ENCODE measurements at regions not wholly inside any gene's neighbourhood (a gene's known extent, or its start where the extent isn't known, plus 50 kb on each side); places are given as distances from the start of the nearest gene placed in this dataset.

GRCh38 chr6:71491844-71492243 lies 203.2 kb downstream of the OGFRL1 start:
- no peak overlapping the region for H3K4me3 ChIP-seq (ENCODE audit: low read length)
- TF ChIP-seq ZNF274 (IDR thresholded peaks at IDR 0.05; ENCODE audit: low read depth, low read length) = no peak

GRCh38 chr6:71492668-71493067 lies 204.1 kb downstream of the OGFRL1 start:
- no peak for TF ChIP-seq ZNF274 (IDR thresholded peaks at IDR 0.05; ENCODE audit: low read depth, low read length)
- H3K4me3 ChIP-seq (ENCODE audit: low read length) = no peak overlapping the region

DNA sequence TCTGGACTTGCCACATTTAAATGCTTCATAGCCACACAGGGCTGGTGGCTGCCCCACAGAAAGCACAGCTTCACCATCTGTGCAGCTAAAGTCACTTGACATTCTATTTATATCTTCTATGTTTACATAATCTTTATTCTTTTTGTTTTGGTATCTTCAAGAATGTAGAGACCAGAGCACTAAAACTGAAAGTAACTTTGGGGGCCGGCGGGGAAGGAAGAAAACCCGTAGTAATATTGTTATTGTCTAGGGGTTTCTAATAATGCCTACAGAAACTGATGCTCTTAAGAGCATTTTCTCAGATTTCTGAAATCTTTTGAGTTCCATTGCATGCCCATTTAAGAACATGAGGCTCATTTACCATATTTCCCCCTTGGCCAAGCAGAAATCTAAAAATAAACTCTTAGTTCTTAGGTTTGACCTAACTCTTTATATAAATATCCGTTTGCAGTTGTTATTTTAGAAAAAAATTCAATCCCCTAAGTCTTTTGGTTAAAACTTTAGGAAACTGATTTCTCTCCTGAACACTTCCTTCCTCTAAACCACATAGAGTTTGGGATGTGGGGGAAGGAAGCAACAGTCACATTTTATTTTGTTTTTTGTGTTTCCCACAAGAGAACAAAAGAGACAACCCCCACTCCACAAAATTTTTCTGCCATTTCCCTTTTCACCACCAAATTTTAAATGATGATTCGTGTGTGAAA lies 207.6 kb downstream of the OGFRL1 start:
- TF ChIP-seq ZNF274 (IDR thresholded peaks at IDR 0.05; ENCODE audit: low read depth, low read length) = no peak
- no peak overlapping the region for H3K4me3 ChIP-seq (ENCODE audit: low read length)

DNA sequence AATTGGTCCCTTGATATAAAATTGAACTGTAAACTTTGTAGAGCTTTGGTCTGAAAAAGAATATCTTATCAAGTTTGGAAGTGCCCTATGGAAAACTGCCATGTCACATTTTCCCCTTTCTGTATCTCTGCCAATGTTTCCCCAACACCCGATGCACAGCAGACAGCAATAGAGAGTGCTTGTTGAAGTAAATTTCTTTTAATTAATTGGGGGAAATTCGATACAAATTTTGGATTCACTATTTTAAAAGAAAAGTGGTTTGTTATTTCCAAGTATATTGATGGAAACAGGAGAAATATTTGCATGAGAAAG lies 208.1 kb downstream of the OGFRL1 start:
- no peak overlapping the region for H3K4me3 ChIP-seq (ENCODE audit: low read length)
- no peak for TF ChIP-seq ZNF274 (IDR thresholded peaks at IDR 0.05; ENCODE audit: low read depth, low read length)

GRCh38 chr6:71498638-71499037 lies 210.0 kb downstream of the OGFRL1 start:
- TF ChIP-seq ZNF274 (IDR thresholded peaks at IDR 0.05; ENCODE audit: low read depth, low read length) = no peak
- no peak overlapping the region for H3K4me3 ChIP-seq (ENCODE audit: low read length)

DNA sequence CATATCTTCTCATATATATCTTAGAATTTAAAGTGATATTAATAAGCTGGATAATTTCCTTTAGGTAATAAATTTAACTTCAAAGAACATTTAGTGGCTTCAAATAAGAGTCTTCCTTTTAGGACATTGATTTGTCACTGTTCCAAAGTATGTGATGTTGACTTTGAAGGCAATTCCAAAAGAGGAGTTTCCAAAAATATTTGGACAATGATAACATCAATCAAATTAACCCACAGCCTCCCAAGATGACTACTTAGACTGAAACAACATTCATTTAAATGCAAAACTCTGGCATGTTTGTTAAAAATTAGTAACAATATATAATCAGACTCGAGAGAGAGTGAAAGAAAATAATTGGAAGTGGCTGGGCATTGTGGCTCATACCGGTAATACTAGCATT lies 211.1 kb downstream of the OGFRL1 start:
- no peak for TF ChIP-seq ZNF274 (IDR thresholded peaks at IDR 0.05; ENCODE audit: low read depth, low read length)
- no peak overlapping the region for H3K4me3 ChIP-seq (ENCODE audit: low read length)

DNA sequence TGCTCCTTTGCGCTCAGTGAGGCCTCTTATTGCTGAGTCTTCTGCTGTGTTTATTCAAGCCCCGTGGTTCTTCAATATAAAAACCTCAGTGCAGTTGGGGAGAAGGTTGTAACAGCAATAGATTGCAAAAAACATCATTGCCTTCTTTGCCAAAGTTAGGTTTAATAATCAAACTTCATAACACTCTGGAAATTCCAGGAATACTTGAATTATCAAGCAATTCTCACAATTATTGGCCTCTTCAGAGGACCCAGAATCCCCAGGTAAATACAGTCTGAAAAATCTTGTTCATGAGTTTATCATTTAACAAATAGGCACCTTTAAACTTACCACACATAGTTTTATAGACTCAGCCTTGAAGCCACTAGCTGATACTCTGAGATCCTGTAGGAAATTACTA lies 213.6 kb downstream of the OGFRL1 start:
- no peak for TF ChIP-seq ZNF274 (IDR thresholded peaks at IDR 0.05; ENCODE audit: low read depth, low read length)
- no peak overlapping the region for H3K4me3 ChIP-seq (ENCODE audit: low read length)

DNA sequence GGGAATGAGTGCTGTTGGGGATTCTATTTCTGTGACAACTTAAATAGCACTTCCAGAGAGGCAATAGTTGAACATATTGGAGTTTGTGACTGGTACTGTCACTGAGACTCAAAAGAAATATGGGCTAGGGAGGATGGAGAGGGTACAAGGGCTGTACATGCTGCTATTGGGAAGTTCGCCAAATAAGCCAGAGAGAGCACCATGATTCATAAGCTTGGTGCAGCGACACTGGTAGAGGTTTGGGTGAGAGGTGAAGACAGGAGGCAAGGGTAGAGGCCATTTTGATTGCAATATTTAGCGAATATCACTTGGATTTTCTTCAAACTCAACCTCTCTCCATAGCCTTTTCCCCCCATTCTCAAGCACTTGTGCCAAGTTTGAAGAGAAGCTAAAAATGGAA lies 214.3 kb downstream of the OGFRL1 start:
- no peak for TF ChIP-seq ZNF274 (IDR thresholded peaks at IDR 0.05; ENCODE audit: low read depth, low read length)
- no peak overlapping the region for H3K4me3 ChIP-seq (ENCODE audit: low read length)

DNA sequence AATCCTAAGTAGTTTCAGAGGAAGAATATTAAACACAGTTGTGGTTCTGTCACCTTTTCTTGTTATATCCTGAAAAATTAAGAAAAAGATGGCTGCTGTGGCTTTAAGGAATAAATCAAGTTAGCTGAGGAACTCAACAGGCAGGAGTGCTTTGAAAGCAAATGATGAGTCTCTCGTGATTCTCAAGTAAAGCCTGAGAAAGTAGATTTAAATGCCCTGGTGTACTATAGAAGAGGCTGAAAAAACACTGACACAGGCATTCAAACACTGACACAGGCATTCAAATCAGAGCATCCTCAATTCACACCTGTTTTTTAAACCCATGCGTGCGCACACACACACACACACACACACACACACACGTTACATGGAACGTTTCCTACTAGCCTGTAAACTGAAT lies 218.6 kb downstream of the OGFRL1 start:
- H3K4me3 ChIP-seq (ENCODE audit: low read length) = no peak overlapping the region
- TF ChIP-seq ZNF274 (IDR thresholded peaks at IDR 0.05; ENCODE audit: low read depth, low read length) = no peak

- no peak overlapping the region for H3K4me3 ChIP-seq (ENCODE audit: low read length)
- no peak for TF ChIP-seq ZNF274 (IDR thresholded peaks at IDR 0.05; ENCODE audit: low read depth, low read length)
Measured at GRCh38 chr6:71509191-71510005, 220.8 kb downstream of the OGFRL1 start.

DNA sequence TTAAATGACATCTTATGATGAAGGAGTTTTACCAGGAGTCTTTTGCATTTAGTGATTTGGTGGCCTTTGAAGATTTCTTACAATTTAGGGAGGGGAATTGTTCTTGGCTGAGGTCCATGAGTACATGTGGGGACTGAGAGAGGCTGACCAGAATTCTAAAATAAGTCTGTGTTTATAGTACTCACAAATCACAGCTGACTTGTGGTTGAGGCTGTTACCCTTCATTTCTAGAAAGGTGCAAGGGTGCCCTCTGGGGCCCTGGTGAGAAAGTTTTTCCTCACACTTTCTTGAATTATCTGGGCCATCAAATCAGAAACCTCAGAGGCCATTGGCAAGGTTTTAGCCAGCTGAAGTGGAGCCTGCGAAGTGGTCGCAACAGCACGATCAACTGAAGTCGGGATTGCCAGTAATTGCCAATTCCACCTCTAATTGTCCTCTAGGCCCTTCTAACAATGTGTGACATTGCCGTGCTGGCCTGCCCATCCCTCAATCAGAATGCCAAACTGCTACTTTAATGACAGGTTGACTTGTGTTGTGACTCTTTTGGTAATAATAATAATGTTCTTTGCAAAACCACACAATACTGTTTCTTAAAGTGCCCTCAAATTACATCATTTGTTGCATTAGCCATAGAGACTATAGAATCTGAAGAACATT lies 221.6 kb downstream of the OGFRL1 start:
- no peak for TF ChIP-seq ZNF274 (IDR thresholded peaks at IDR 0.05; ENCODE audit: low read depth, low read length)
- H3K4me3 ChIP-seq (ENCODE audit: low read length) = no peak overlapping the region

DNA sequence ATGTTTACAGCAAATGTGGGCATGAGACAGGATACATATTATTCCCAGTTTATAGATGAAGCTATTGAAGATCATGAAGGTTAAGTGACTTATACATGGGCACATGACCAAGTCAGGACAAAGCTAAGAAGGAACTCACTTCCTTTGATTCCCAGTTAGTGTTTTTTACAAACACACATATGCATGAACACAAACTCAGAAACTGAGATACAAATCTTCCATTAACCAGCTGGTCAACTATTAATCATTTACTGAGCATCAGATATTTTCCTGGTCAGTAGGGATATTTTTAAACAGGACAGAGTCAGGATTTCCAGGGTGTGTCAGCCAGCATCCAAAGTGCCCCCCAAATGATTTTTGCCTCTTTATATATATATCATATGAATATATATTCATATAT lies 222.2 kb downstream of the OGFRL1 start:
- TF ChIP-seq ZNF274 (IDR thresholded peaks at IDR 0.05; ENCODE audit: low read depth, low read length) = no peak

GRCh38 chr6:71512256-71512655 lies 223.6 kb downstream of the OGFRL1 start:
- no peak for TF ChIP-seq ZNF274 (IDR thresholded peaks at IDR 0.05; ENCODE audit: low read depth, low read length)
- H3K4me3 ChIP-seq (ENCODE audit: low read length) = no peak overlapping the region

More for the DNA sequence above, 222.2 kb downstream of the OGFRL1 start:
- H3K4me3 ChIP-seq (ENCODE audit: low read length) = no peak overlapping the region

DNA sequence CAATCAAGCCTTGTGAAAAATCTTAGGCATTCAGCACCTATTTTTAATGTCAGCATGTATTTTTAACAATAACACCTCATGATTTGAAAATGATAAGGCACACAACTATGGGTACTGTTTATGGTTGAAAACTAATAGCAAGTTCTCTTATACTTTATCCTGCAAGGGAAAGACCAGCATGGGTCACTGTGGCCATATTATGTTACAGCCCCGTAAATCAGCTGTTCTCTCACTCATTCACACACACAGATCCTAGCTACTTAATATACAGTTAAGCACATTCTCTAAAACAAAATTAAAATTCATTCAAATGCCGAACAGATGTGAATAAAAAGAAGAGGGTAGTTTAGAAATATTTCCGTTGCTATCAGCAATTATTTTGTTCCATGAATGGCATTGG lies 224.4 kb downstream of the OGFRL1 start:
- TF ChIP-seq ZNF274 (IDR thresholded peaks at IDR 0.05; ENCODE audit: low read depth, low read length) = no peak
- no peak overlapping the region for H3K4me3 ChIP-seq (ENCODE audit: low read length)

- no peak for TF ChIP-seq ZNF274 (IDR thresholded peaks at IDR 0.05; ENCODE audit: low read depth, low read length)
- no peak overlapping the region for H3K4me3 ChIP-seq (ENCODE audit: low read length)
Measured at GRCh38 chr6:71523548-71523947, 234.9 kb downstream of the OGFRL1 start.
